PC-9 (cell line): ENCODE measurements at regions not wholly inside any gene's neighbourhood (a gene's known extent, or its start where the extent isn't known, plus 50 kb on each side); places are given as distances from the start of the nearest gene placed in this dataset.

Experiments used
- BruUV-seq: library from RNA; stranded (reverse); fragments of 400-500 nt; replicated peaks from 2 replicates; lab custom pipeline; 2021; lab: Mats Ljungman, UMichigan
- CTCF ChIA-PET: fragments of 300-600 bp; sonication (Branson Sonifier 250); formaldehyde crosslinking; loops from one replicate; lab custom pipeline; 2022; ENCODE audit warnings: antibody characterized with exemption; lab: Charles Lee
- POLR2A ChIA-PET: fragments of 300-600 bp; sonication (Branson Sonifier 250); formaldehyde crosslinking; loops from one replicate; lab custom pipeline; 2022; ENCODE audit warnings: antibody characterized with exemption; ENCODE audit not compliant: unreplicated experiment; lab: Charles Lee
- DNase-seq, 2 experiments: peaks; one replicate each; pipeline versions ENCODE4 v3.0.0 to v3.0.0-alpha.2; 2015 to 2022; ENCODE audit warnings: mixed read lengths in 1 of 2
- H2AFZ ChIP-seq: fragments of 200-600 bp; sonication (generic); 2 replicates; pipeline ENCODE4 v1.8.1; 2017; ENCODE audit warnings: antibody characterized with exemption
- H3F3A ChIP-seq: fragments of 200-600 bp; sonication (generic); 2 replicates; pipeline ENCODE4 v1.8.1; 2017; ENCODE audit warnings: antibody characterized with exemption, mild to moderate bottlenecking, low read depth; ENCODE audit not compliant: insufficient read depth
- H3K27ac ChIP-seq: fragments of 200-600 bp; sonication (generic); 2 replicates; pipeline ENCODE4 v1.6.1; 2016; ENCODE audit warnings: mixed run types
- H3K27me3 ChIP-seq: fragments of 200-600 bp; sonication (generic); 2 replicates; pipeline ENCODE4 v1.6.1; 2016; ENCODE audit warnings: low read depth, mixed run types; ENCODE audit not compliant: insufficient read depth
- H3K36me3 ChIP-seq: fragments of 200-600 bp; sonication (generic); 2 replicates; pipeline ENCODE4 v1.6.1; 2016; ENCODE audit warnings: low read depth, mixed run types
- H3K4me1 ChIP-seq: fragments of 200-600 bp; sonication (generic); replicated peaks from 2 replicates; pipeline ENCODE4 v1.6.1; 2016; ENCODE audit warnings: mixed run types; ENCODE audit not compliant: insufficient read depth
- H3K4me2 ChIP-seq: fragments of 200-600 bp; sonication (generic); 2 replicates; pipeline ENCODE4 v1.6.1; 2017; ENCODE audit warnings: mixed run types
- H3K4me3 ChIP-seq: fragments of 200-600 bp; sonication (generic); 2 replicates; pipeline ENCODE4 v1.6.1; 2016; ENCODE audit warnings: mixed run types
- H3K79me2 ChIP-seq: fragments of 200-600 bp; sonication (generic); 2 replicates; pipeline ENCODE4 v1.6.1; 2017; ENCODE audit warnings: low read depth, mixed run types
- H3K9me2 ChIP-seq: fragments of 200-600 bp; sonication (generic); 2 replicates; pipeline ENCODE4 v1.8.1; 2017; ENCODE audit warnings: mild to moderate bottlenecking; ENCODE audit not compliant: insufficient read depth
- H3K9me3 ChIP-seq: fragments of 200-600 bp; sonication (generic); 2 replicates; pipeline ENCODE4 v1.8.1; 2016; ENCODE audit warnings: low read depth; ENCODE audit not compliant: insufficient read depth
- H4K20me1 ChIP-seq: fragments of 200-600 bp; sonication (generic); 2 replicates; pipeline ENCODE4 v1.8.1; 2017; ENCODE audit not compliant: insufficient read depth
- EZH2 ChIP-seq: fragments of 200-600 bp; sonication (generic); IDR thresholded peaks from 2 replicates; pipeline ENCODE4 v1.8.0; 2017; ENCODE audit warnings: antibody characterized with exemption, low read depth
- intact Hi-C: fragments of 100-400 bp; cut with micrococcal nuclease; formaldehyde crosslinking; loops from one replicate; pipeline ENCODE4 v1.10.0; 2022; ENCODE audit not compliant: unreplicated experiment
- TF ChIP-seq, protein P1 (sequence below): fragments of 200-600 bp; sonication (generic); conservative IDR thresholded peaks from 2 replicates; pipeline ENCODE4 v1.6.1; 2017; ENCODE audit warnings: mixed run types, antibody characterized with exemption, mild to moderate bottlenecking, moderate library complexity

DNA sequence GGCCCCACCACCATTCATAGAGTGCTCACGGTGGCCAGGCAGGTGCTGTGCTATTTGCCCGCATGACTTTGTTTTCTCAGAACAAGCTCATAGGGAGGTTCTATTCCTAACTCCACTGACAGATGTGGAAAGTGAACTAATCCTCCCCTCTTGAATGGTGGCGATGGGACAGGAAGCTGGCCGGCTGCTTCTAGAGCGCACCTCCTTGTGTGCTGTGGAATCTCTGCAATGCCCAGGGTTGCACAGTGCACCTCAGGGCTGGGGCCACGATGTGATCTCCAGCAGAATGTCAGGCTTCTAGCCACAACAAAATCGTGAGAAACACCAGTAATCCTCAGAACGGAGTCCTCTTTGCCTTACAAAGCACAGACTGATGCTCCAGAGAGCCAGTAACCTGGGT is 53.8 kb upstream of the SLC22A23 start:
- no peak for DNase-seq
- intact Hi-C loops = loop anchor here (1.0 to 5.0 kb wide), 3 partner anchors 98 to 231 kb away; no protein-coding TSS in a partner anchor
- Histone ChIP-seq H3K27me3 (no peaks in the 10 kb centered on the region), H3K9me2 (no peaks in the 10 kb centered on the region), H3K4me1 (peaks cover 37% of the 10 kb centered on the region), H3K4me2 (no peak overlapping the region), H3K79me2 (no peaks in the 10 kb centered on the region), H4K20me1 (no peaks in the 10 kb centered on the region), H3F3A (peaks cover 3% of the 10 kb centered on the region; the same call in 1 of the 2 replicates), H3K36me3 (no peaks in the 10 kb centered on the region), H3K27ac (no peak overlapping the region), H2AFZ (no peak overlapping the region), H3K9me3 (no peaks in the 10 kb centered on the region), H3K4me3 (no peak overlapping the region)
- POLR2A ChIA-PET = no interaction called here
- CTCF ChIA-PET = no interaction called here
- BruUV-seq = no TSS peak
- TF ChIP-seq, protein P1, sequence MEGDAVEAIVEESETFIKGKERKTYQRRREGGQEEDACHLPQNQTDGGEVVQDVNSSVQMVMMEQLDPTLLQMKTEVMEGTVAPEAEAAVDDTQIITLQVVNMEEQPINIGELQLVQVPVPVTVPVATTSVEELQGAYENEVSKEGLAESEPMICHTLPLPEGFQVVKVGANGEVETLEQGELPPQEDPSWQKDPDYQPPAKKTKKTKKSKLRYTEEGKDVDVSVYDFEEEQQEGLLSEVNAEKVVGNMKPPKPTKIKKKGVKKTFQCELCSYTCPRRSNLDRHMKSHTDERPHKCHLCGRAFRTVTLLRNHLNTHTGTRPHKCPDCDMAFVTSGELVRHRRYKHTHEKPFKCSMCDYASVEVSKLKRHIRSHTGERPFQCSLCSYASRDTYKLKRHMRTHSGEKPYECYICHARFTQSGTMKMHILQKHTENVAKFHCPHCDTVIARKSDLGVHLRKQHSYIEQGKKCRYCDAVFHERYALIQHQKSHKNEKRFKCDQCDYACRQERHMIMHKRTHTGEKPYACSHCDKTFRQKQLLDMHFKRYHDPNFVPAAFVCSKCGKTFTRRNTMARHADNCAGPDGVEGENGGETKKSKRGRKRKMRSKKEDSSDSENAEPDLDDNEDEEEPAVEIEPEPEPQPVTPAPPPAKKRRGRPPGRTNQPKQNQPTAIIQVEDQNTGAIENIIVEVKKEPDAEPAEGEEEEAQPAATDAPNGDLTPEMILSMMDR = no peak
- TF ChIP-seq EZH2 = no peak

- Histone ChIP-seq H3K9me2 (no peaks in the 10 kb centered on the region), H2AFZ (no peak overlapping the region), H4K20me1 (no peaks in the 10 kb centered on the region), H3K27me3 (no peaks in the 10 kb centered on the region), H3K4me1 (peaks cover 33% of the 10 kb centered on the region), H3F3A (peaks cover 3% of the 10 kb centered on the region; the same call in 1 of the 2 replicates), H3K79me2 (no peaks in the 10 kb centered on the region), H3K4me2 (no peak overlapping the region), H3K36me3 (no peaks in the 10 kb centered on the region), H3K4me3 (no peak overlapping the region), H3K27ac (no peak overlapping the region), H3K9me3 (no peaks in the 10 kb centered on the region)
- intact Hi-C loops = loop anchor here (5.0 kb wide), 2 partner anchors 98 to 102 kb away; no protein-coding TSS in a partner anchor
- no peak for DNase-seq
- no peak for TF ChIP-seq EZH2
- TF ChIP-seq, protein P1 = no peak
- POLR2A ChIA-PET = interaction anchor here (0.7 kb wide), 1 partner anchor 20 kb away, joined by 3 read pairs; no protein-coding TSS in a partner anchor
- CTCF ChIA-PET = interaction anchor here (0.6 kb wide), 1 partner anchor 8 kb away, joined by 3 read pairs; no protein-coding TSS in a partner anchor
- no TSS peak for BruUV-seq
Measured at GRCh38 chr6:3510178-3510577, 53.3 kb upstream of the SLC22A23 start.

DNA sequence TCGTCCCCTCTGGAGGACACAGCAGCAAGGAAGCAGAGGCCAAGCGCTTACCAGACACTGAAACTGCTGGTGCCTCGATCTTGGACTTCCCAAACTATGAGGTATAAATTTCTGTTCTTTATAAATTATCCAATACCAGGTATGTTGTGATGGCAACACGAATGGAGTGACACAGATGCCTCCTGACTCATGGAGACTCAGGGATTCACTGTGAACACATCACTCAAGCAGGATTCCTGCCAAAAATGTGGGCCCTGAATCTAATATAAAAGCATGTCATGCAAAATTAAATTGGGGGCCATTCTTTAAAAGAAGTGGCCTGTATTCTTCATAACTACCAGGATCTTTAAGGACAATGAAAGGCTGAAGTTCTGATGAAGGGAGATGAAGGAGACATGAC is 52.5 kb upstream of the SLC22A23 start:
- H3K4me3 ChIP-seq = no peak overlapping the region
- H3K9me3 ChIP-seq = no peaks in the 10 kb centered on the region
- DNase-seq = no peak
- no peak overlapping the region for H3K4me2 ChIP-seq
- H4K20me1 ChIP-seq = no peaks in the 10 kb centered on the region
- H3K79me2 ChIP-seq = no peaks in the 10 kb centered on the region
- no peaks in the 10 kb centered on the region for H3K27me3 ChIP-seq
- H3K27ac ChIP-seq = no peak overlapping the region
- TF ChIP-seq, protein P1 = no peak
- TF ChIP-seq EZH2 = no peak
- peaks cover 30% of the 10 kb centered on the region for H3K4me1 ChIP-seq
- no peaks in the 10 kb centered on the region for H3K36me3 ChIP-seq
- H2AFZ ChIP-seq = no peak overlapping the region
- CTCF ChIA-PET = interaction anchor here (0.6 kb wide), 1 partner anchor 9 kb away, joined by 3 read pairs; no protein-coding TSS in a partner anchor
- H3K9me2 ChIP-seq = no peaks in the 10 kb centered on the region
- intact Hi-C loops = no loop called here
- peaks cover 3% of the 10 kb centered on the region; the same call in 1 of the 2 replicates for H3F3A ChIP-seq
- no TSS peak for BruUV-seq
- POLR2A ChIA-PET = interaction anchor here (0.7 kb wide), 1 partner anchor 21 kb away, joined by 3 read pairs; no protein-coding TSS in a partner anchor
